PC-9 (cell line): ENCODE measurements at regions not wholly inside any gene's neighbourhood (a gene's known extent, or its start where the extent isn't known, plus 50 kb on each side); places are given as distances from the start of the nearest gene placed in this dataset.
A peak's percentile ranks its signal among the peaks of the same experiment; 100 is the strongest.
"Not testable (repeated sequence)": the region's sequence is repeated elsewhere in the genome, so short reads cannot be mapped to it uniquely, and the experiment has no call there.

ENCODE experiments used
- BruUV-seq: library from RNA; stranded (reverse); fragments of 400-500 nt; replicated peaks from 2 replicates; lab custom pipeline; 2021; lab: Mats Ljungman, UMichigan
- CTCF ChIA-PET: fragments of 300-600 bp; sonication (Branson Sonifier 250); formaldehyde crosslinking; loops from one replicate; lab custom pipeline; 2022; ENCODE audit warnings: antibody characterized with exemption; lab: Charles Lee
- POLR2A ChIA-PET: fragments of 300-600 bp; sonication (Branson Sonifier 250); formaldehyde crosslinking; loops from one replicate; lab custom pipeline; 2022; ENCODE audit warnings: antibody characterized with exemption; ENCODE audit not compliant: unreplicated experiment; lab: Charles Lee
- DNase-seq, 2 experiments: peaks; one replicate each; pipeline versions ENCODE4 v3.0.0 to v3.0.0-alpha.2; 2015 to 2022; ENCODE audit warnings: mixed read lengths in 1 of 2
- H2AFZ ChIP-seq: fragments of 200-600 bp; sonication (generic); 2 replicates; pipeline ENCODE4 v1.8.1; 2017; ENCODE audit warnings: antibody characterized with exemption
- H3F3A ChIP-seq: fragments of 200-600 bp; sonication (generic); 2 replicates; pipeline ENCODE4 v1.8.1; 2017; ENCODE audit warnings: antibody characterized with exemption, mild to moderate bottlenecking, low read depth; ENCODE audit not compliant: insufficient read depth
- H3K27ac ChIP-seq: fragments of 200-600 bp; sonication (generic); 2 replicates; pipeline ENCODE4 v1.6.1; 2016; ENCODE audit warnings: mixed run types
- H3K27me3 ChIP-seq: fragments of 200-600 bp; sonication (generic); 2 replicates; pipeline ENCODE4 v1.6.1; 2016; ENCODE audit warnings: low read depth, mixed run types; ENCODE audit not compliant: insufficient read depth
- H3K36me3 ChIP-seq: fragments of 200-600 bp; sonication (generic); 2 replicates; pipeline ENCODE4 v1.6.1; 2016; ENCODE audit warnings: low read depth, mixed run types
- H3K4me1 ChIP-seq: fragments of 200-600 bp; sonication (generic); replicated peaks from 2 replicates; pipeline ENCODE4 v1.6.1; 2016; ENCODE audit warnings: mixed run types; ENCODE audit not compliant: insufficient read depth
- H3K4me2 ChIP-seq: fragments of 200-600 bp; sonication (generic); 2 replicates; pipeline ENCODE4 v1.6.1; 2017; ENCODE audit warnings: mixed run types
- H3K4me3 ChIP-seq: fragments of 200-600 bp; sonication (generic); 2 replicates; pipeline ENCODE4 v1.6.1; 2016; ENCODE audit warnings: mixed run types
- H3K79me2 ChIP-seq: fragments of 200-600 bp; sonication (generic); 2 replicates; pipeline ENCODE4 v1.6.1; 2017; ENCODE audit warnings: low read depth, mixed run types
- H3K9me2 ChIP-seq: fragments of 200-600 bp; sonication (generic); 2 replicates; pipeline ENCODE4 v1.8.1; 2017; ENCODE audit warnings: mild to moderate bottlenecking; ENCODE audit not compliant: insufficient read depth
- H3K9me3 ChIP-seq: fragments of 200-600 bp; sonication (generic); 2 replicates; pipeline ENCODE4 v1.8.1; 2016; ENCODE audit warnings: low read depth; ENCODE audit not compliant: insufficient read depth
- H4K20me1 ChIP-seq: fragments of 200-600 bp; sonication (generic); 2 replicates; pipeline ENCODE4 v1.8.1; 2017; ENCODE audit not compliant: insufficient read depth
- CTCF ChIP-seq: fragments of 200-600 bp; sonication (generic); conservative IDR thresholded peaks from 2 replicates; pipeline ENCODE4 v1.6.1; 2017; ENCODE audit warnings: mixed run types, antibody characterized with exemption, mild to moderate bottlenecking, moderate library complexity
- EZH2 ChIP-seq: fragments of 200-600 bp; sonication (generic); IDR thresholded peaks from 2 replicates; pipeline ENCODE4 v1.8.0; 2017; ENCODE audit warnings: antibody characterized with exemption, low read depth
- intact Hi-C: fragments of 100-400 bp; cut with micrococcal nuclease; formaldehyde crosslinking; loops from one replicate; pipeline ENCODE4 v1.10.0; 2022; ENCODE audit not compliant: unreplicated experiment

- no peaks in the 10 kb centered on the region for H3K27me3 ChIP-seq
- peaks cover 8% of the 10 kb centered on the region; the same call in 1 of the 2 replicates for H3K4me1 ChIP-seq
- H2AFZ ChIP-seq, result peak overlapping the region; percentile 97
- no peaks in the 10 kb centered on the region for H3K36me3 ChIP-seq
- DNase-seq, result peak; percentile 71 to 83
- no peak overlapping the region for H3K27ac ChIP-seq
- TF ChIP-seq EZH2 (no peak), CTCF (no peak)
- TSS peak; percentile 86 for BruUV-seq
- H3K9me2 ChIP-seq, result no peaks in the 10 kb centered on the region
- peak overlapping the region; percentile 64 for H3K4me3 ChIP-seq
- intact Hi-C loops, result no loop called here
- H4K20me1 ChIP-seq, result no peaks in the 10 kb centered on the region
- peak overlapping the region; percentile 97 for H3K4me2 ChIP-seq
- no peaks in the 10 kb centered on the region for H3F3A ChIP-seq
- H3K9me3 ChIP-seq, result no peaks in the 10 kb centered on the region
- ChIA-PET POLR2A (no interaction called here), CTCF (no interaction called here)
- H3K79me2 ChIP-seq, result 0 out of 2 replicates have a peak, but pooled peaks cover 9% of the 10 kb centered on the region
Measured at GRCh38 chr9:94030318-94031179, 53.7 kb upstream of the PTPDC1 start.

GRCh38 chr9:94029932-94030317 lies 54.3 kb upstream of the PTPDC1 start:
- POLR2A ChIA-PET, result no interaction called here
- H3K4me2 ChIP-seq, result peak overlapping the region; percentile 97
- H3K36me3 ChIP-seq, result no peaks in the 10 kb centered on the region
- H3K27ac ChIP-seq, result no peak overlapping the region
- no peaks in the 10 kb centered on the region for H3K9me3 ChIP-seq
- TF ChIP-seq EZH2, result no peak
- CTCF ChIA-PET, result no interaction called here
- H3F3A ChIP-seq, result no peaks in the 10 kb centered on the region
- DNase-seq, result no peak
- no peaks in the 10 kb centered on the region for H4K20me1 ChIP-seq
- no peaks in the 10 kb centered on the region for H3K9me2 ChIP-seq
- intact Hi-C loops, result no loop called here
- BruUV-seq, result no TSS peak
- 0 out of 2 replicates have a peak, but pooled peaks cover 9% of the 10 kb centered on the region for H3K79me2 ChIP-seq
- H3K4me3 ChIP-seq, result peak overlapping the region; percentile 64
- H2AFZ ChIP-seq, result peak overlapping the region; percentile 97
- H3K4me1 ChIP-seq, result peaks cover 8% of the 10 kb centered on the region; the same call in 1 of the 2 replicates
- H3K27me3 ChIP-seq, result no peaks in the 10 kb centered on the region

GRCh38 chr9:94026816-94027215 lies 57.4 kb upstream of the PTPDC1 start:
- peaks cover 6% of the 10 kb centered on the region; the same call in 1 of the 2 replicates for H3K4me1 ChIP-seq
- no peaks in the 10 kb centered on the region for H3K36me3 ChIP-seq
- H3K27me3 ChIP-seq, result no peaks in the 10 kb centered on the region
- 0 out of 2 replicates have a peak, but pooled peaks cover 7% of the 10 kb centered on the region for H3K79me2 ChIP-seq
- H3K4me2 ChIP-seq, result no peak overlapping the region
- no peak for DNase-seq
- H3K9me3 ChIP-seq, result no peaks in the 10 kb centered on the region
- no peak overlapping the region for H2AFZ ChIP-seq
- H3F3A ChIP-seq, result no peaks in the 10 kb centered on the region
- no peak overlapping the region for H3K27ac ChIP-seq
- ChIA-PET POLR2A (no interaction called here), CTCF (no interaction called here)
- H3K9me2 ChIP-seq, result no peaks in the 10 kb centered on the region
- no peaks in the 10 kb centered on the region for H4K20me1 ChIP-seq
- intact Hi-C loops, result no loop called here
- H3K4me3 ChIP-seq, result no peak overlapping the region
- TF ChIP-seq EZH2, result no peak
- no peak for TF ChIP-seq CTCF
- BruUV-seq, result no TSS peak

- H3F3A ChIP-seq, BruUV-seq, POLR2A ChIA-PET, H3K79me2 ChIP-seq, H4K20me1 ChIP-seq, H3K4me1 ChIP-seq, intact Hi-C loops, H3K36me3 ChIP-seq, H3K9me3 ChIP-seq, H3K27me3 ChIP-seq, CTCF ChIA-PET, H3K27ac ChIP-seq, H2AFZ ChIP-seq, DNase-seq, H3K4me3 ChIP-seq, H3K4me2 ChIP-seq, H3K9me2 ChIP-seq: not testable (repeated sequence)
Measured at GRCh38 chr9:94022476-94022875, 61.8 kb upstream of the PTPDC1 start.

- H3K27ac ChIP-seq, H3K36me3 ChIP-seq, H3K4me2 ChIP-seq, H3K4me1 ChIP-seq, H3K4me3 ChIP-seq, H3K9me2 ChIP-seq, H3K9me3 ChIP-seq, BruUV-seq, intact Hi-C loops, CTCF ChIA-PET, DNase-seq, H3F3A ChIP-seq, H4K20me1 ChIP-seq, H2AFZ ChIP-seq, H3K27me3 ChIP-seq, H3K79me2 ChIP-seq, POLR2A ChIA-PET: not testable (repeated sequence)
Measured at GRCh38 chr9:94020836-94021235, 63.4 kb upstream of the PTPDC1 start.
